Omental fat pad (tissue), 3 donors: ENCODE measurements at regions not wholly inside any gene's neighbourhood (a gene's known extent, or its start where the extent isn't known, plus 50 kb on each side); places are given as distances from the start of the nearest gene placed in this dataset.

Experiments
- ATAC-seq: fragments of 150-250 bp; one replicate; pipeline ENCODE4 v1.9.1; 2016; ENCODE audit warnings: mild to moderate bottlenecking, moderate library complexity; ENCODE audit not compliant: low FRiP score
- DNase-seq: peaks from one replicate; pipeline ENCODE4 v3.0.0-alpha.2; 2019; ENCODE audit warnings: low spot score
- TF ChIP-seq, protein P1 (sequence below), 3 donors: fragments of 450-650 bp; IDR thresholded peaks; one replicate each; pipeline ENCODE4 v1.5.1; 2016 to 2017; ENCODE audit warnings: antibody characterized with exemption in 3 of 3, mild to moderate bottlenecking in 3 of 3, moderate library complexity in 2 of 3

DNA sequence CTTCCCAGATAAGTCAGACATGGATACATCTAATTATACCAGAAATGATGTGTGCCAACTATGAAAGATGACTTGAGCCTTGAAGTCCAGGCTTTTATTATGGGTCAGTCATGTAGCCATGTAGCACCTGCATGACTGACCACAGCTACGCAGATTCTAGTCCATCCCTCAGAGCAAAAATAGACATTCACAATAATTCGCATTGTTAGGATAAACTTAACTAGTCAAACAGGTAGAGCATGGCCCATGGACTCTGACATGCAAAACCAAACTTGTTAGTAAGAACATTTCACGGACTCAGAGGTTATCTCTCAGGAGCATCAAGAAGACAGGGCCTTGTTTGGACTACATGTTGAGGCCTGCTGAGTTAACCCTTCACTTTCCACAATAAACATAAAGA, 132.6 kb downstream of the PWWP3B start:
- no peak for ATAC-seq
- TF ChIP-seq, protein P1, sequence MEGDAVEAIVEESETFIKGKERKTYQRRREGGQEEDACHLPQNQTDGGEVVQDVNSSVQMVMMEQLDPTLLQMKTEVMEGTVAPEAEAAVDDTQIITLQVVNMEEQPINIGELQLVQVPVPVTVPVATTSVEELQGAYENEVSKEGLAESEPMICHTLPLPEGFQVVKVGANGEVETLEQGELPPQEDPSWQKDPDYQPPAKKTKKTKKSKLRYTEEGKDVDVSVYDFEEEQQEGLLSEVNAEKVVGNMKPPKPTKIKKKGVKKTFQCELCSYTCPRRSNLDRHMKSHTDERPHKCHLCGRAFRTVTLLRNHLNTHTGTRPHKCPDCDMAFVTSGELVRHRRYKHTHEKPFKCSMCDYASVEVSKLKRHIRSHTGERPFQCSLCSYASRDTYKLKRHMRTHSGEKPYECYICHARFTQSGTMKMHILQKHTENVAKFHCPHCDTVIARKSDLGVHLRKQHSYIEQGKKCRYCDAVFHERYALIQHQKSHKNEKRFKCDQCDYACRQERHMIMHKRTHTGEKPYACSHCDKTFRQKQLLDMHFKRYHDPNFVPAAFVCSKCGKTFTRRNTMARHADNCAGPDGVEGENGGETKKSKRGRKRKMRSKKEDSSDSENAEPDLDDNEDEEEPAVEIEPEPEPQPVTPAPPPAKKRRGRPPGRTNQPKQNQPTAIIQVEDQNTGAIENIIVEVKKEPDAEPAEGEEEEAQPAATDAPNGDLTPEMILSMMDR (IDR thresholded peaks at IDR 0.05): no peak
- DNase-seq: no peak

DNA sequence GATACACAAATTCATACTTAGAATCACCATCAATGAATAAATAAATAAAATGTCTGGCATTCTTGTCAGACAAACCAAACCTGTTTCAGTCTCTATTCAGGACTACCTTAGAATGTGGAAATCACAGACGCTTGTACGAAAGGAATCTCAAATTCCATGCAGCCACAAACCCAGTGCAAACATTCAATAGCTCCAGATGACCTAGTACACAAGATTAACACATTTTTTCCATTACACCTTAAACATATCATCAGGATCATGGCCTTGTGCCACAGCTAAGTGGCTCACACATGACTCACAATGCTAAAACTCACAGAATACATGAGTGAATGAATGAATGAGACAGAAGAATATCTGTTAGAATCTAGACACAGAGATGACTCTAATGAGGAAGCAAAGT, 134.2 kb downstream of the PWWP3B start:
- DNase-seq (no peak), ATAC-seq (no peak)
- TF ChIP-seq, protein P1 (IDR thresholded peaks at IDR 0.05): no peak

DNA sequence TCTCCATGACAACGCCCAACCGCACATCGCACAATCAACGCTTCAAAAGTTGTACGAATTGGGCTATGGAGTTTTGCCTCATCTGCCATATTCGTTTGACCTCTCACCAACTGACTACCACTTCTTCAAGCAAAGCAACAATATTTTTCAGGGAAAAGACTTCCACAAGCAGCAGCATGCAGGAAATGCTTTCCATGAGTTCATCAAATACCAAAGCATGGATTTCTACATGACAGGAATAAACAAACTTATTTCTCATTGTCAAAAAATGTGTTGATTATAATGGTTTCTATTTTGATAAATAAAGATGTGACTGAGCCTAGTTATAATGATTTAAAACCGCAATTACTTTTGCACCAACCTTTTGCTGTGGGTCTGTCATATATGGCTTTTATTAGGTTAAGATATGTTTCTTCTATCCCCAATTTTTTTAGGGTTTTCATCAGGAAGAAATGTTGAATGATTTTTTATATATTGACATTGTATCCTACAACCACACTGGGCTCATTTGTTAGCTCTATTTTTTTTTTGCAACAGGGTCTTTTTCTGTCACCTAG, 138.4 kb downstream of the PWWP3B start:
- TF ChIP-seq, protein P1 (IDR thresholded peaks at IDR 0.05): no peak
- DNase-seq (no peak), ATAC-seq (no peak)

DNA sequence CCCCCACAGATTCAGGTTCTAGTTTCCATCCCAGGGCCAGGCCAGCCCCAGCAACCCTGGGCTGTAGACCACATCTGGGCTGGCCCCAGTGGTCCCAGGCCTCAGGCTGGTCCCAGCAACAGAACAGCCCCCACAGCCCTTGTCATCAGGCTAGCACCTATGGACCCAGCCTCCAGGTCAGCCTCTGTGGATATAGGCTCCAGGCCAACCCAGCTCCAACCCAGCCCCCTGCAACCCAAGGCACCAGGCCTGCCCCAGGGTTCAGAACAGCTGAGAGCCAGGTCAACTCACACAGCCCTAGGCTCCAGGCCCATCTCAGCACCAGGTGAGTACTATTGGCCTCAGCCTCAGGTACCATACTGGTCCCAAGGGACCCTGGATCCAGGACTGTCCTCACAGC, 155.3 kb downstream of the PWWP3B start:
- no peak for ATAC-seq
- TF ChIP-seq, protein P1 (IDR thresholded peaks at IDR 0.05): no peak
- no peak for DNase-seq

DNA sequence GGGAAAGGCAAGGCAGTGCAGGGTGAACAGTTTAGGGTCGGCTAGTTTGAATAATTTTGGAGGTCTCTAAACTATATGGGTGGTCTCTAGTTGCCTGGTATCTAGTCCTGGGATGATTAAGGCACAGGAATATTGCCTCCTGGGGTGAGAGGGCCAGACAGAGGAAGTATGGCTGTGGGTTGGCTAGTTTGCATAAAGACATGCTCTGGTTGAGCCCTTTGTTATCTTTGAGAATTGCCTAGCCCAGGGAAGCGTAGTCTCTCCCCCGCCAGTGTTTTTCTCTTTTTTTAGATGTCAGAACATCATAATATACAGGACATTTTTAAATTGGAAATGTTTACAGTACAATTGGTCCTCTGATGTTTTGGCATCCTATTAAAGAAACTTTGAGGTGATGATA, 163.5 kb downstream of the PWWP3B start:
- ATAC-seq: no peak
- TF ChIP-seq, protein P1 (IDR thresholded peaks at IDR 0.05): no peak
- DNase-seq: no peak

DNA sequence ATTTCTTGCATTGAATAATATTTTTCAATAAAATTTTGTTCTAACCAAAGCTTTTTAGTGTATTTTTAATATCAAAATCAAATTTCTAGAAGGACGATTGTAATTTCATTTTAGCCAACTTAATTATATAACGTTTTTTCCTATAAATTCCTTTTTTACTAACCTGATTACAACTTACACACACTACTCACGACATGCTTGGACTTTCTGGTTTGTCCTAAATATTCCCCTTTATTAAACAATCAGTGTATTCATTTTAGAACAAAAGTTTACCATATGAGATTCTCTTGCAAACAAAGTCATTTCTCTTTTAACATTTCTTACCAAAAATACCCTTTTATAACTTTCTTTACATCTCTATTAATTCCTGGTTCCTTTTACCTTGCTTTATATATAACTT, 173.7 kb downstream of the PWWP3B start:
- ATAC-seq (no peak), DNase-seq (no peak)
- TF ChIP-seq, protein P1 (IDR thresholded peaks at IDR 0.05): no peak

DNA sequence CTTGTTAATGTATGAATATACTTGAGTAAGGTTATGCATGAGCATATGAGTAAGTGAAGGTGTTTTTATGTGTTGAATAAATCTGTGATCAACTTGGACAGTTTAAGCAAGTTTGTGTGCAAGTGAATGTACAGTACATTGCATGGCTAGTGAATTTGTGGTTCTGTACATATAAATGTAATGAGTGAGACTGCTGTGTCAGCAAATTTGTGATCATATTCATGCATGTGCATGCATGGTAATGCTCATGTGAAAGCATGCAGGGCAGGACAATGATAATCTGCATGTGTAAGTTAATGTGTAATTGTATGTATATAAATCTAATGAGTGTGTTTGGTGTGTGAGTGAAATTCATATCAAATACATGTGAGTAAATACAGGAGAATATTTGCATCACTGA, 188.5 kb downstream of the PWWP3B start:
- DNase-seq: no peak
- no peak for ATAC-seq
- TF ChIP-seq, protein P1 (IDR thresholded peaks at IDR 0.05): no peak
